HL-60 (cell line): ENCODE measurements at regions not wholly inside any gene's neighbourhood (a gene's known extent, or its start where the extent isn't known, plus 50 kb on each side); places are given as distances from the start of the nearest gene placed in this dataset.

Experiments used
- CTCF ChIP-seq: IDR thresholded peaks from one replicate; pipeline ENCODE4 v1.5.1; 2011; ENCODE audit warnings: low read length, control low read depth, inconsistent platforms; ENCODE audit not compliant: insufficient read depth
- GABPA ChIP-seq: IDR thresholded peaks from 2 replicates; pipeline ENCODE4 v1.6.1; 2012; ENCODE audit warnings: low read depth
- POLR2AphosphoS5 ChIP-seq: IDR thresholded peaks from 2 replicates; pipeline ENCODE4 v1.6.1; 2012; ENCODE audit warnings: low read depth
- REST ChIP-seq: IDR thresholded peaks from 2 replicates; pipeline ENCODE4 v1.6.1; 2012; ENCODE audit warnings: low read depth; ENCODE audit not compliant: insufficient replicate concordance

GRCh38 chr9:31027678-31028077 lies 1356.8 kb upstream of the ACO1 start:
- no peak for TF ChIP-seq CTCF
- TF ChIP-seq POLR2AphosphoS5: no peak
- no peak for TF ChIP-seq GABPA
- no peak for TF ChIP-seq REST
